ENCODE measurements at regions not wholly inside any gene's neighbourhood (a gene's known extent, or its start where the extent isn't known, plus 50 kb on each side); places are given as distances from the start of the nearest gene placed in this dataset.

GRCh38 chr20:1803932-1804501 is 91.2 kb upstream of the SIRPA start:
- TF ChIP-seq EZH2phosphoT487 (IDR thresholded peaks at IDR 0.05; ENCODE audit: insufficient read depth, low read depth) (no peak), EZH2 (IDR thresholded peaks at IDR 0.05; ENCODE audit: insufficient read depth, poor library complexity, severe bottlenecking) (no peak)
- Histone ChIP-seq H3K4me1 (ENCODE audit: insufficient read depth) (peaks cover 20% of the 10 kb centered on the region), H2AFZ (peak overlapping the region; percentile 78), H3K9me2 (ENCODE audit: insufficient read depth) (no peaks in the 10 kb centered on the region), H3K27me3 (replicated peaks; ENCODE audit: insufficient read depth) (no peaks in the 10 kb centered on the region), H3K36me3 (ENCODE audit: low read depth) (no peaks in the 10 kb centered on the region), H3F3A (ENCODE audit: insufficient read depth) (peaks cover 22% of the 10 kb centered on the region), H3K4me3 (peak overlapping the region; percentile 71), H3K27ac (peak overlapping the region; percentile 55), H3K9me3 (ENCODE audit: low read depth) (no peaks in the 10 kb centered on the region), H3K4me2 (ENCODE audit: unreplicated experiment) (peak overlapping the region; percentile 91), H3K9ac (peak overlapping the region; percentile 79), H3K79me2 (ENCODE audit: insufficient read depth) (no peaks in the 10 kb centered on the region), H4K20me1 (ENCODE audit: insufficient read depth) (no peaks in the 10 kb centered on the region)
- in situ Hi-C loops (cut with MboI): no loop called here
- WGBS, 2 experiments (ENCODE audit: low coverage in 1 of 2, low lambda C conversion rate in 2 of 2, missing lambda C conversion rate in 2 of 2): 75 to 76% methylated on average over 10 of the region's 10 CpGs
- no peak for DNase-seq

- Histone ChIP-seq H2AFZ (peak overlapping the region; percentile 78), H3K4me2 (ENCODE audit: unreplicated experiment) (peak overlapping the region; percentile 91), H3K79me2 (ENCODE audit: insufficient read depth) (no peaks in the 10 kb centered on the region), H3K36me3 (ENCODE audit: low read depth) (no peaks in the 10 kb centered on the region), H3K4me1 (ENCODE audit: insufficient read depth) (peaks cover 13% of the 10 kb centered on the region), H3K27me3 (replicated peaks; ENCODE audit: insufficient read depth) (no peaks in the 10 kb centered on the region), H3K4me3 (peak overlapping the region; percentile 71), H3K9me2 (ENCODE audit: insufficient read depth) (no peaks in the 10 kb centered on the region), H3K9me3 (ENCODE audit: low read depth) (no peaks in the 10 kb centered on the region), H3K27ac (peak overlapping the region; percentile 55), H3K9ac (peak overlapping the region; percentile 79), H3F3A (ENCODE audit: insufficient read depth) (peaks cover 16% of the 10 kb centered on the region), H4K20me1 (ENCODE audit: insufficient read depth) (no peaks in the 10 kb centered on the region)
- peak; percentile 86 for DNase-seq
- TF ChIP-seq EZH2 (IDR thresholded peaks at IDR 0.05; ENCODE audit: insufficient read depth, poor library complexity, severe bottlenecking) (no peak), EZH2phosphoT487 (IDR thresholded peaks at IDR 0.05; ENCODE audit: insufficient read depth, low read depth) (no peak)
- in situ Hi-C loops (cut with MboI): no loop called here
- 2% methylated on average over 77 to 83 of the region's 100 CpGs for WGBS, 2 experiments (ENCODE audit: low coverage in 1 of 2, low lambda C conversion rate in 2 of 2, missing lambda C conversion rate in 2 of 2)
Observed at GRCh38 chr20:1803061-1803931, 91.9 kb upstream of the SIRPA start.

GRCh38 chr20:1802385-1803060 is 92.7 kb upstream of the SIRPA start:
- Histone ChIP-seq H4K20me1 (ENCODE audit: insufficient read depth) (no peaks in the 10 kb centered on the region), H3K4me2 (ENCODE audit: unreplicated experiment) (peak overlapping the region; percentile 91), H3K4me3 (peak overlapping the region; percentile 71), H3K27me3 (replicated peaks; ENCODE audit: insufficient read depth) (no peaks in the 10 kb centered on the region), H3K9me3 (ENCODE audit: low read depth) (no peaks in the 10 kb centered on the region), H3F3A (ENCODE audit: insufficient read depth) (peaks cover 16% of the 10 kb centered on the region), H3K4me1 (ENCODE audit: insufficient read depth) (peaks cover 13% of the 10 kb centered on the region), H3K36me3 (ENCODE audit: low read depth) (no peaks in the 10 kb centered on the region), H3K9ac (peak overlapping the region; percentile 79), H2AFZ (peak overlapping the region; percentile 78), H3K79me2 (ENCODE audit: insufficient read depth) (no peaks in the 10 kb centered on the region), H3K9me2 (ENCODE audit: insufficient read depth) (no peaks in the 10 kb centered on the region), H3K27ac (peak overlapping the region; percentile 55)
- 2 to 3% methylated on average over 35 of the region's 35 CpGs for WGBS, 2 experiments (ENCODE audit: low coverage in 1 of 2, low lambda C conversion rate in 2 of 2, missing lambda C conversion rate in 2 of 2)
- TF ChIP-seq EZH2 (IDR thresholded peaks at IDR 0.05; ENCODE audit: insufficient read depth, poor library complexity, severe bottlenecking): no peak
- TF ChIP-seq EZH2phosphoT487 (IDR thresholded peaks at IDR 0.05; ENCODE audit: insufficient read depth, low read depth): no peak
- in situ Hi-C loops (cut with MboI): no loop called here
- DNase-seq: peak; percentile 88

- Histone ChIP-seq H3K9me2 (ENCODE audit: insufficient read depth) (no peaks in the 10 kb centered on the region), H3K4me2 (ENCODE audit: unreplicated experiment) (peak overlapping the region; percentile 91), H3K4me3 (peak overlapping the region; percentile 71), H3K79me2 (ENCODE audit: insufficient read depth) (no peaks in the 10 kb centered on the region), H3K27ac (peak overlapping the region; percentile 7; the same call in 1 of the 2 replicates), H3K36me3 (ENCODE audit: low read depth) (no peaks in the 10 kb centered on the region), H4K20me1 (ENCODE audit: insufficient read depth) (no peaks in the 10 kb centered on the region), H3F3A (ENCODE audit: insufficient read depth) (peaks cover 16% of the 10 kb centered on the region), H3K9ac (peak overlapping the region; percentile 79), H2AFZ (peak overlapping the region; percentile 78), H3K9me3 (ENCODE audit: low read depth) (no peaks in the 10 kb centered on the region), H3K27me3 (replicated peaks; ENCODE audit: insufficient read depth) (no peaks in the 10 kb centered on the region), H3K4me1 (ENCODE audit: insufficient read depth) (peaks cover 13% of the 10 kb centered on the region)
- 4 to 8% methylated on average over 6 of the region's 6 CpGs for WGBS, 2 experiments (ENCODE audit: low coverage in 1 of 2, low lambda C conversion rate in 2 of 2, missing lambda C conversion rate in 2 of 2)
- in situ Hi-C loops (cut with MboI): no loop called here
- TF ChIP-seq EZH2phosphoT487 (IDR thresholded peaks at IDR 0.05; ENCODE audit: insufficient read depth, low read depth): no peak
- TF ChIP-seq EZH2 (IDR thresholded peaks at IDR 0.05; ENCODE audit: insufficient read depth, poor library complexity, severe bottlenecking): no peak
- no peak for DNase-seq
Observed at GRCh38 chr20:1801929-1802306, 93.3 kb upstream of the SIRPA start.

Measured in GM23248 (cell line).